Right lobe of liver (tissue), 4 donors: ENCODE measurements at regions not wholly inside any gene's neighbourhood (a gene's known extent, or its start where the extent isn't known, plus 50 kb on each side); places are given as distances from the start of the nearest gene placed in this dataset.

Source experiments
- CTCF ChIP-seq, 4 donors: fragments of 200-600 bp in 3 of 4; fragments of 450-650 bp in 1 of 4; IDR thresholded peaks; one replicate each; pipeline versions ENCODE4 v1.5.1 to v1.8.0; 2016 to 2022; ENCODE audit warnings: antibody characterized with exemption in 4 of 4, mild to moderate bottlenecking in 2 of 4
- POLR2A ChIP-seq: fragments of 450-650 bp; IDR thresholded peaks from one replicate; pipeline ENCODE4 v1.6.1; 2017; ENCODE audit warnings: antibody characterized with exemption, mild to moderate bottlenecking
- donor health status: DM: no; HTN: no; CAD: no.
- donor health status: DM: no; HTN: no; CAD: no.
- donor health status: DM: no; HTN: yes; CAD: no.

DNA sequence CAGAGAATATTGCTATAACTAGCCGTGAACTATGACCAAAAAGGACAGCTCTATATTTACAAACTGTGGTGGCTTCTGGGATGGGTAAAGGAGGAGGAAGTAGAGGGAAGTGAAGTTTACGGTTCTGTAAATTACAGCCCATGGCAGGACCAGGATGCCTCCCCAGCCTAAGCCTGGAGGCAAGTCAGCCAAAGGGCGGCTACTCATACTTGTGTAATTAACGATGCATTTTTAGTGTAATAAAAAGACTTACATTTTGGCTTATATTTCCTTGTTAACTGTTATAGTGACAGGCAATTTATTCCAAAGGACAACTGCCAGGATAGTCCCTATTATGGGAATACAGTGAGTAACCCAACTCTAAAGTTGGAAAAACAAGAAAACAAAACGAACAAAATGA is 139.9 kb upstream of the OTUD4 start:
- TF ChIP-seq POLR2A, result no peak
- TF ChIP-seq CTCF (IDR thresholded peaks at IDR 0.05), result no peak
